ENCODE measurements at regions not wholly inside any gene's neighbourhood (a gene's known extent, or its start where the extent isn't known, plus 50 kb on each side); places are given as distances from the start of the nearest gene placed in this dataset.
A peak's percentile ranks its signal among the peaks of the same experiment; 100 is the strongest.

GRCh38 chrX:64097891-64098290, 107.6 kb downstream of the AMER1 start:
- no peak for TF ChIP-seq CTCF (IDR thresholded peaks at IDR 0.05; ENCODE audit: low read depth, low read length)

GRCh38 chrX:64093761-64094160, 111.7 kb downstream of the AMER1 start:
- DNase-seq (ENCODE audit: extremely low read depth, low read depth) = no peak
- peak; percentile 36 for TF ChIP-seq CTCF (IDR thresholded peaks at IDR 0.05; ENCODE audit: low read depth, low read length)

More at GRCh38 chrX:64097891-64098290, 107.6 kb downstream of the AMER1 start:
- no peak for DNase-seq (ENCODE audit: extremely low read depth, low read depth)

All from AG09319 (cell line).